GM13977 (cell line): ENCODE measurements at regions not wholly inside any gene's neighbourhood (a gene's known extent, or its start where the extent isn't known, plus 50 kb on each side); places are given as distances from the start of the nearest gene placed in this dataset.
A peak's percentile ranks its signal among the peaks of the same experiment; 100 is the strongest.

Experiments
- DNase-seq: peaks from one replicate; pipeline ENCODE4 v3.0.0; 2012; ENCODE audit warnings: low spot score
- CTCF ChIP-seq: IDR thresholded peaks from 2 replicates; pipeline ENCODE4 v1.5.1; 2012; ENCODE audit warnings: mild to moderate bottlenecking, control low read depth; ENCODE audit not compliant: insufficient read depth; ENCODE audit errors: extremely low read depth, missing control alignments
- in situ Hi-C: fragments of 300-500 bp; cut with MboI; formaldehyde crosslinking; loops from one replicate; pipeline ENCODE4 v1.12.0; 2022; ENCODE audit warnings: low sequenced_read_pairs, low pct_unique_long_range_greater_than_20kb, mixed read lengths, inconsistent platforms; ENCODE audit not compliant: unreplicated experiment

DNA sequence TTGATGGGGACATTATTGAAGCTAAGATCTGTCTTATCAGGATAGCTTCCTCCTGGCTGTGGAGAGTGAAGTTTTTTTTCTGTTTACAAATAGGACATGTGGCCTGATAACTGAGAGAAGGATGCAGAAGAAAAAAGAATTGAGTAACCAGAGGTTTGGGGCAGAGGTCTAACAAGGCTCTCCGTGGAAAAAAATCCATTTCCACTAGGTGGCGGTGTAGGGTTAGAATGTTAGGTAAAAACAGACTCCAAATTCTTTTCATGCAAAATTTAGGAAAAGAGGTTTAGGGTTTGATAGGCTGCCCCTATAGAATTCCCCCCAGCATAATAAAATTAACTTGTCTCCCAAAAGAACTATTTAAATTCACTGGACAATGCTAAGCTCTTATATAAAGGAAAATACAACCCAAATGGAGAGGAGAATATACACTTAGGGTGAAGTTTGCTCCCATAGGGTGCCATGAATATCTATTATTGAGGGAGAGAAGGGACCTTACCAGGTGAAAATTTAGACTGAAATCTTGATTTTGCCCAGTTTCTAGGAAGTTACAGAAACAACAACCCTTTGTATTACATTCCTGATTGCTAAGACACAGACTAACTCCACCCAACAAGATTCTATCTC, 1560.4 kb downstream of the OTOL1 start:
- peak; percentile 66 for TF ChIP-seq CTCF
- peak; percentile 41 for DNase-seq
- in situ Hi-C loops, result no loop called here

- in situ Hi-C loops, result no loop called here
- no peak for TF ChIP-seq CTCF
- DNase-seq, result no peak
Measured at GRCh38 chr3:163058031-163058854, 1561.6 kb downstream of the OTOL1 start.

- in situ Hi-C loops, result no loop called here
- no peak for DNase-seq
Measured at GRCh38 chr3:163071713-163072112, 1575.1 kb downstream of the OTOL1 start.

More at GRCh38 chr3:163071713-163072112, 1575.1 kb downstream of the OTOL1 start:
- TF ChIP-seq CTCF, result no peak
